Neural progenitor cell (in vitro differentiated cells): ENCODE measurements at regions not wholly inside any gene's neighbourhood (a gene's known extent, or its start where the extent isn't known, plus 50 kb on each side); places are given as distances from the start of the nearest gene placed in this dataset.

ENCODE experiments used
- DNase-seq: peaks from one replicate; pipeline ENCODE4 v3.0.0-alpha.2; 2016; ENCODE audit warnings: low spot score
- H2AFZ ChIP-seq: fragments of 200-600 bp; sonication (generic); replicated peaks from 2 replicates; pipeline ENCODE4 v1.6.1; 2016; ENCODE audit warnings: antibody characterized with exemption
- H3F3A ChIP-seq: fragments of 200-600 bp; sonication (generic); 2 replicates; pipeline ENCODE4 v1.6.1; 2016; ENCODE audit warnings: antibody characterized with exemption, low read depth
- H3K27ac ChIP-seq: fragments of 200-600 bp; sonication (generic); 2 replicates; pipeline ENCODE4 v1.5.1; 2016; ENCODE audit warnings: mild to moderate bottlenecking
- H3K27me3 ChIP-seq: fragments of 200-600 bp; sonication (generic); 2 replicates; pipeline ENCODE4 v1.6.1; 2016; ENCODE audit warnings: mild to moderate bottlenecking, moderate library complexity
- H3K36me3 ChIP-seq: fragments of 200-600 bp; sonication (generic); 2 replicates; pipeline ENCODE4 v1.5.1; 2016
- H3K4me1 ChIP-seq: fragments of 200-600 bp; sonication (generic); 2 replicates; pipeline ENCODE4 v1.6.1; 2016; ENCODE audit warnings: mixed run types
- H3K4me2 ChIP-seq: fragments of 200-600 bp; sonication (generic); 2 replicates; pipeline ENCODE4 v1.6.1; 2016
- H3K4me3 ChIP-seq: fragments of 200-600 bp; sonication (generic); 2 replicates; pipeline ENCODE4 v1.5.1; 2016
- H3K79me2 ChIP-seq: fragments of 200-600 bp; sonication (generic); 2 replicates; pipeline ENCODE4 v1.6.1; 2016; ENCODE audit warnings: low read depth
- H3K9ac ChIP-seq: fragments of 200-600 bp; sonication (generic); 2 replicates; pipeline ENCODE4 v1.6.1; 2016
- H3K9me3 ChIP-seq: fragments of 200-600 bp; sonication (generic); 2 replicates; pipeline ENCODE4 v1.5.1; 2016; ENCODE audit warnings: low read depth
- H4K20me1 ChIP-seq: fragments of 200-600 bp; sonication (generic); 2 replicates; pipeline ENCODE4 v1.6.1; 2016; ENCODE audit warnings: low read depth
- H3K27ac Mint-ChIP-seq: 3 replicates; pipeline ENCODE4 v1.8.0; 2021; ENCODE audit warnings: mixed read lengths
- H3K27me3 Mint-ChIP-seq: 2 replicates; pipeline ENCODE4 v1.8.0; 2022; ENCODE audit warnings: low read depth, mild to moderate bottlenecking, inconsistent platforms, moderate library complexity, mixed read lengths; ENCODE audit not compliant: insufficient read depth
- H3K36me3 Mint-ChIP-seq: 3 replicates; pipeline ENCODE4 v1.8.0; 2021; ENCODE audit warnings: mixed read lengths
- H3K4me1 Mint-ChIP-seq: 3 replicates; pipeline ENCODE4 v1.8.0; 2021; ENCODE audit warnings: mixed read lengths
- H3K4me3 Mint-ChIP-seq: 3 replicates; pipeline ENCODE4 v1.8.0; 2021; ENCODE audit warnings: mild to moderate bottlenecking, moderate library complexity, mixed read lengths
- H3K9me3 Mint-ChIP-seq: 3 replicates; pipeline ENCODE4 v1.8.0; 2020; ENCODE audit warnings: mixed read lengths
- EZH2 ChIP-seq: fragments of 200-600 bp; sonication (generic); IDR thresholded peaks from 2 replicates; pipeline ENCODE4 v1.6.1; 2017; ENCODE audit warnings: antibody characterized with exemption, mild to moderate bottlenecking, moderate library complexity
- EZH2phosphoT487 ChIP-seq: fragments of 200-600 bp; sonication (generic); IDR thresholded peaks from 2 replicates; pipeline ENCODE4 v1.6.1; 2017; ENCODE audit warnings: antibody characterized with exemption
- TF ChIP-seq, protein P1 (sequence below): fragments of 200-600 bp; sonication (generic); IDR thresholded peaks from 2 replicates; pipeline ENCODE4 v1.5.1; 2017; ENCODE audit warnings: antibody characterized with exemption, mild to moderate bottlenecking

DNA sequence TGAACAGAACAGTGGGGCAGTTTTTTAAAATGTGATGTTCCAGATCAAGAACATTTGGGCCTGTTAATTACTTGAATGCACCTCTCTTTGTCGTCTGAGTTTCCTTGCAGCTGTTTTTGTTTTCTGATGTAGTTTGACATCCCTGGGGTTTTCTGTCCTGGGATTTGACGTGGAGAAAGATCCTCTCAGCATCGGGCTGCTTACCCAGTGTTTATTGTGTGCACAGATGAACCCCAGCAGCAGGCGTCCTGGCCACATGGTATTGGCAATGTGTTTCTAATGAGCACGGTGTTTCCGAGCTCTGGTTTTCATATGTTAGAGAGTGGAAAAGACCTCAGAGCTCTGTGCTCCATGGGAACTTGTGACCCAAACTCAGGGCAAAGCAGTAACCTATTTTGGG lies 191.1 kb upstream of the IRX3 start:
- TF ChIP-seq, protein P1, sequence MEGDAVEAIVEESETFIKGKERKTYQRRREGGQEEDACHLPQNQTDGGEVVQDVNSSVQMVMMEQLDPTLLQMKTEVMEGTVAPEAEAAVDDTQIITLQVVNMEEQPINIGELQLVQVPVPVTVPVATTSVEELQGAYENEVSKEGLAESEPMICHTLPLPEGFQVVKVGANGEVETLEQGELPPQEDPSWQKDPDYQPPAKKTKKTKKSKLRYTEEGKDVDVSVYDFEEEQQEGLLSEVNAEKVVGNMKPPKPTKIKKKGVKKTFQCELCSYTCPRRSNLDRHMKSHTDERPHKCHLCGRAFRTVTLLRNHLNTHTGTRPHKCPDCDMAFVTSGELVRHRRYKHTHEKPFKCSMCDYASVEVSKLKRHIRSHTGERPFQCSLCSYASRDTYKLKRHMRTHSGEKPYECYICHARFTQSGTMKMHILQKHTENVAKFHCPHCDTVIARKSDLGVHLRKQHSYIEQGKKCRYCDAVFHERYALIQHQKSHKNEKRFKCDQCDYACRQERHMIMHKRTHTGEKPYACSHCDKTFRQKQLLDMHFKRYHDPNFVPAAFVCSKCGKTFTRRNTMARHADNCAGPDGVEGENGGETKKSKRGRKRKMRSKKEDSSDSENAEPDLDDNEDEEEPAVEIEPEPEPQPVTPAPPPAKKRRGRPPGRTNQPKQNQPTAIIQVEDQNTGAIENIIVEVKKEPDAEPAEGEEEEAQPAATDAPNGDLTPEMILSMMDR = no peak
- TF ChIP-seq EZH2phosphoT487 (no peak), EZH2 (no peak)
- H3K27me3 Mint-ChIP-seq = peaks cover 9% of the 10 kb centered on the region
- no peak overlapping the region for H3K4me3 Mint-ChIP-seq
- Histone ChIP-seq H3K4me2 (no peak overlapping the region), H4K20me1 (no peaks in the 10 kb centered on the region), H3K4me1 (no peaks in the 10 kb centered on the region), H3K9me3 (no peaks in the 10 kb centered on the region), H2AFZ (peak overlapping the region; percentile 30), H3K27me3 (no peaks in the 10 kb centered on the region), H3K9ac (no peak overlapping the region), H3F3A (no peaks in the 10 kb centered on the region), H3K4me3 (no peak overlapping the region), H3K79me2 (no peaks in the 10 kb centered on the region), H3K27ac (no peak overlapping the region), H3K36me3 (no peaks in the 10 kb centered on the region)
- no peak for DNase-seq
- H3K36me3 Mint-ChIP-seq = no peaks in the 10 kb centered on the region
- no peaks in the 10 kb centered on the region for H3K9me3 Mint-ChIP-seq
- peak overlapping the region; percentile 6 for H3K27ac Mint-ChIP-seq
- H3K4me1 Mint-ChIP-seq = no peaks in the 10 kb centered on the region

DNA sequence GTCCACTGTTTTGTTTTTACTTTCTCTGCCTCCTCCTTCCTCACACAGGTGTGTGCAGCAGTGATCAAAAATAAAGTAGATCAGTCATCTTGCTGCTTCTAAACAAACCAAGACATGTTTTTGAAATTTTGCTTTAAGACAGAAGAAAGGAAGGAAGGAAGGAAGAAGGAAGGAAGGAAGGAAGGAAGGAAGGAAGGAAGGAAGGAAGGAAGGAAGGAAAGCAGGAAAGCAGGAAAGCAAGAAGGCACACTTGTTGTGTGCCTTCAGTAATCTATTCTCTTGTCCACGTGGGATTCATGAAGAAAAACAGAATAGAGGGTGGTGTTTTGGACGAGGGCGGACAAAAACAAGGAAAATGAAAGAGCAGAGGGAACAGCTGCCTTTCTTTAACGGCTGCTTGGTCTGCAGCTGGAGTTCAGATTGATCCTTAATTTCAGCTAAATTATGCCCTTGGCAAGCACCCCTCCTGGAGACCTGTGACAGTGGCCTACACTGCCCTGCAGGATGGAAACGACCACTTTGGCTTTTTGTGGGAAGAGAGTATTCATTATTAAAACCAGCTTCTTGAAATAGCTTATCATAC lies 188.5 kb upstream of the IRX3 start:
- H3K79me2 ChIP-seq = no peaks in the 10 kb centered on the region
- no peak overlapping the region for H3K4me3 ChIP-seq
- no peak overlapping the region for H3K4me3 Mint-ChIP-seq
- H3F3A ChIP-seq = no peaks in the 10 kb centered on the region
- H3K36me3 ChIP-seq = no peaks in the 10 kb centered on the region
- no peaks in the 10 kb centered on the region for H3K36me3 Mint-ChIP-seq
- H3K9ac ChIP-seq = no peak overlapping the region
- no peak overlapping the region for H3K4me2 ChIP-seq
- no peak overlapping the region for H3K27ac Mint-ChIP-seq
- H3K27me3 Mint-ChIP-seq = peaks cover 9% of the 10 kb centered on the region
- DNase-seq = no peak
- no peaks in the 10 kb centered on the region for H4K20me1 ChIP-seq
- no peak overlapping the region for H2AFZ ChIP-seq
- H3K4me1 ChIP-seq = no peaks in the 10 kb centered on the region
- H3K4me1 Mint-ChIP-seq = peaks cover 5% of the 10 kb centered on the region
- H3K9me3 ChIP-seq = no peaks in the 10 kb centered on the region
- no peaks in the 10 kb centered on the region for H3K27me3 ChIP-seq
- H3K27ac ChIP-seq = no peak overlapping the region
- no peaks in the 10 kb centered on the region for H3K9me3 Mint-ChIP-seq
- TF ChIP-seq EZH2phosphoT487 (no peak), EZH2 (no peak)
- TF ChIP-seq, protein P1 = no peak

DNA sequence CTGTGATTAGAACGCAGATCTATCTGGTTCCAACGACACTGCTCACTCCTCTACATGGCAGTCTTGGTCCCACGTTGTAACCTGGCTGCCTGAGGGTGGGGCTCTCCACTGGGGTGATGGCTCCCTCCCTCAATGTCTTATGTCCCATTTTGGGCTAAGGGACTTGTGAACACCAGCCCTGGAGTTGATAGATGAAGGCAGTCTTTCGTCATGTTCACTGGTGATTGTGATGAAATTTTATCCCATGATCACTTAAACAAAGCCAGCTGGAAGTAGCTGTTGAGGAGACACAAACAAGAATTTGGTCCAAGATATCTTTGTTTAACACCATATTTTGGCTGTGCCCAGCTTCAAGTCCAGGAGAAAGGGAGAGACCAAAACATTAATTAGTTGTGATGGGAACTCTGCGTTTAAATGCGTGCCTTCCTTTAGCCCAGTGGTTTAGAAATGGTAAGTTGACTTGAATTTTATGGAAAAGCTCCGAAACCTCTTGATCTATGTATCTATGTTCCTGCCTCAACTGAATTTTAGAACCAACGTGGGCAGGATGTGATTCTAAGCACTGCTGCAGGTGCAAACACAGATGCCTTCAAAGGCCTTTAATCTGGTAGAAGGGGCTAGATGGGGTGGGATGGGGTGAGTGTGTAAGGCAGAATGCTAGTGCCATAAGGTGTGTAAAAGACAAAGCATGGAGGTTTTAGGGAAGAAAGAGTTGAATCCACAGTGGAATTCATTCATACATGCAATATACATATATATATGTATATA lies 186.8 kb upstream of the IRX3 start:
- H3K4me2 ChIP-seq = no peak overlapping the region
- H3K36me3 ChIP-seq = no peaks in the 10 kb centered on the region
- Mint-ChIP-seq H3K36me3 (no peaks in the 10 kb centered on the region), H3K4me3 (no peak overlapping the region), H3K27me3 (peaks cover 6% of the 10 kb centered on the region), H3K9me3 (no peaks in the 10 kb centered on the region), H3K27ac (no peak overlapping the region), H3K4me1 (peaks cover 5% of the 10 kb centered on the region)
- no peak overlapping the region for H3K4me3 ChIP-seq
- H2AFZ ChIP-seq = no peak overlapping the region
- no peaks in the 10 kb centered on the region for H3K27me3 ChIP-seq
- TF ChIP-seq, protein P1 = no peak
- TF ChIP-seq EZH2 = no peak
- DNase-seq = no peak
- H3K79me2 ChIP-seq = no peaks in the 10 kb centered on the region
- no peaks in the 10 kb centered on the region for H4K20me1 ChIP-seq
- no peaks in the 10 kb centered on the region for H3F3A ChIP-seq
- no peaks in the 10 kb centered on the region for H3K4me1 ChIP-seq
- no peaks in the 10 kb centered on the region for H3K9me3 ChIP-seq
- H3K27ac ChIP-seq = no peak overlapping the region
- no peak overlapping the region for H3K9ac ChIP-seq
